AG04450 (cell line): ENCODE measurements at regions not wholly inside any gene's neighbourhood (a gene's known extent, or its start where the extent isn't known, plus 50 kb on each side); places are given as distances from the start of the nearest gene placed in this dataset.

Experiments
- CTCF ChIA-PET: fragments of 300-600, 350-600 bp; formaldehyde crosslinking; extraction: SDS; loops from one replicate; lab custom pipeline; 2022; ENCODE audit warnings: antibody characterized with exemption, inconsistent platforms; lab: Charles Lee
- POLR2A ChIA-PET: fragments of 350-600 bp; formaldehyde crosslinking; extraction: SDS; loops from one replicate; lab custom pipeline; 2021; ENCODE audit warnings: antibody characterized with exemption, inconsistent platforms; lab: Yijun Ruan, JAX
- DNase-seq: peaks from one replicate; pipeline ENCODE4 v3.0.0-alpha.2; 2011; ENCODE audit warnings: low read depth, low spot score
- H3K27ac ChIP-seq: one replicate; pipeline ENCODE4 v1.5.1; 2012; ENCODE audit warnings: low read depth, low read length, control low read depth
- H3K27me3 ChIP-seq: one replicate; pipeline ENCODE4 v1.6.0; 2012; ENCODE audit warnings: low read length; ENCODE audit not compliant: control insufficient read depth, insufficient read depth
- H3K4me3 ChIP-seq: 2 replicates; pipeline ENCODE4 v1.5.1; 2011; ENCODE audit warnings: mild to moderate bottlenecking, low read depth, low read length, control low read depth
- H3K9me3 ChIP-seq: 2 replicates; pipeline ENCODE4 v1.5.1; 2012; ENCODE audit warnings: low read length; ENCODE audit not compliant: control insufficient read depth, insufficient read depth
- CTCF ChIP-seq: IDR thresholded peaks from 2 replicates; pipeline ENCODE4 v1.5.1; 2011; ENCODE audit warnings: low read depth, low read length, control low read depth, inconsistent platforms

- CTCF ChIA-PET = no interaction called here
- POLR2A ChIA-PET = no interaction called here
- peaks cover 26% of the 10 kb centered on the region for H3K27me3 ChIP-seq
- H3K27ac ChIP-seq = no peak overlapping the region
- no peaks in the 10 kb centered on the region; the same call in 1 of the 2 replicates for H3K9me3 ChIP-seq
- DNase-seq = no peak
- H3K4me3 ChIP-seq = no peak overlapping the region
- TF ChIP-seq CTCF = no peak
These were observed 350.5 kb downstream of the CDC5L start for GRCh38 chr6:44737829-44738528.

GRCh38 chr6:44738601-44739146 lies 351.2 kb downstream of the CDC5L start:
- Histone ChIP-seq H3K27ac (no peak overlapping the region), H3K4me3 (no peak overlapping the region), H3K27me3 (peaks cover 19% of the 10 kb centered on the region), H3K9me3 (no peaks in the 10 kb centered on the region; the same call in 1 of the 2 replicates)
- POLR2A ChIA-PET = no interaction called here
- no peak for TF ChIP-seq CTCF
- CTCF ChIA-PET = no interaction called here
- no peak for DNase-seq

DNA sequence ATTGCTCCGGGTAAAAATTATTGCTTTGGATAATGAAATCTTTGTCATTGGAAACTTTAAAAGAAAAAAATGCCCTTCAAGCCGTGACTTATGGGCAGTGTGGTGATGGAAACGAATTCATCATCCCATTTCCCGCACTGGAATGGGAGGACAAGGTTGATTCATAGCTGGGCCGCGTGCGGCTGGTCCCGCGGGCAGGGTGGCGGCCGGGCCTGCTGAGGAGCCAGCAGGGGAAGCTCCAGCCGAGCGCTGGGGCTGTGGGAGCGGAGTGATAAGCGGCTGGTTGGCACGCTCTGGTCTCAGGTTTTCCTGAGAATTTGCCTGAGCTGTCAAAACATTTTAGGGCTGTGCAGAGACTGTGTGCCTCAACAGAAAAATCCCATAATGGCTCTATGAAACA lies 351.7 kb downstream of the CDC5L start:
- Histone ChIP-seq H3K4me3 (no peak overlapping the region), H3K27ac (no peak overlapping the region), H3K9me3 (no peaks in the 10 kb centered on the region; the same call in 1 of the 2 replicates), H3K27me3 (peaks cover 14% of the 10 kb centered on the region)
- no peak for DNase-seq
- no peak for TF ChIP-seq CTCF
- ChIA-PET CTCF (no interaction called here), POLR2A (no interaction called here)

DNA sequence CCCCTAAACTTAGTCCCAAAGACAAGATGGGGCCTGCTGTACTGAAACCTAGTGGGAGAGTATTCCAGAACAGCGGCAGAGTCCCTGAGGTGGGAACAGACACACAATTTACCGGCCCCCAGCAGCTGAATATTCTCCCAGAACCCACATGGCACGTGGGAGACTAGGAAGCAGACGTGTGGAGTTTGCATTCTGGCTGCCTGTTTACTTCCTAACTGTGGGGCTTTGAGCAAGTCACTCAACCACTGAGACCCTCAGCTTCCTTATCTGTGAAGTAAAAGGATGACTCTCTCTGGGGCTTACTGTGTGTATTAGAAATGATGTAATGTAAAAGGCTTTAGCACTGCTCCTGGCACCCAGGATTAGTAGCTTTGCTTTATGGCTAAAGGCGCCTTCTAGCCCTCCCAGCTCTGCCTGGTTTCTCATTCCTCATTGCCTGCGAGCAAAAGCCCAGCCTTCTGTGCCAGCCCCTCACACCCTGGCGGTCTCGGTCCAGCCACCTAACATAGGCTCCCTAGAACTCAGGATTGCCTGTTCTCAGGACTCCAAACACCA lies 353.1 kb downstream of the CDC5L start:
- POLR2A ChIA-PET = no interaction called here
- Histone ChIP-seq H3K4me3 (no peak overlapping the region), H3K9me3 (no peaks in the 10 kb centered on the region; the same call in 1 of the 2 replicates), H3K27ac (no peak overlapping the region), H3K27me3 (peaks cover 9% of the 10 kb centered on the region)
- CTCF ChIA-PET = no interaction called here
- no peak for DNase-seq
- no peak for TF ChIP-seq CTCF

DNA sequence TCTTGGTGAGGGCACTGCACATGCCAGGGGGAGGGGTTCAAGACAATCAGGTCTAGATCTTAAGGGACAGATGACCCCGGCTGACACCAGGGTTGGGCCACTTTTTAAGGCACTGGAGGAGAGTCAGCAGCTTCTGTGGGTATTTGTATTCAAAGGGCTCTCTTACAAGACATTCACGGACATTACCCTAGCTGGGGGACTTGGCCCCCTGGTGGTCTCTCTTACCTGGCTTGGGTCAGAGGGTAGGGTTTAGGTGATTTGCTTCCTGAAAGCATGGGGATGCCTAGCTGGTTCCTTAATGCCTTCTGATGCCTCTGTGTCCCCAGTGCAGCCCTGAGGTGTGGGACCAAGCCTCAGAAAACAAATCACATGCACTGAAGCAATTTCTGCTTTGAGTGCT lies 354.7 kb downstream of the CDC5L start:
- Histone ChIP-seq H3K27ac (no peak overlapping the region), H3K9me3 (no peaks in the 10 kb centered on the region; the same call in 1 of the 2 replicates), H3K27me3 (peaks cover 8% of the 10 kb centered on the region), H3K4me3 (no peak overlapping the region)
- CTCF ChIA-PET = no interaction called here
- TF ChIP-seq CTCF = no peak
- POLR2A ChIA-PET = no interaction called here
- no peak for DNase-seq
